Heart left ventricle (tissue), 13 donors: ENCODE measurements at regions not wholly inside any gene's neighbourhood (a gene's known extent, or its start where the extent isn't known, plus 50 kb on each side); places are given as distances from the start of the nearest gene placed in this dataset.

Experiments used
- POLR2A ChIP-seq, 2 donors: fragments of 450-650 bp; IDR thresholded peaks; one replicate each; pipeline ENCODE4 v1.6.1; 2017; ENCODE audit warnings: antibody characterized with exemption in 2 of 2, mild to moderate bottlenecking in 2 of 2, moderate library complexity in 2 of 2
- TF ChIP-seq, protein P1 (sequence below), 12 donors: fragments of 200-600 bp; sonication (generic) in 4 of 12; IDR thresholded peaks; one replicate each; pipeline versions ENCODE4 v1.5.0 to v1.8.0; 2018 to 2022; ENCODE audit warnings: antibody characterized with exemption in 12 of 12, mild to moderate bottlenecking in 5 of 12
- donor health status: ischemic (EF 13 %, LVEDD 7.1; RV severe dilation, severe dysfunction).
- donor health status: DM: no; HTN: yes; CAD: no.
- donor health status: DM: no; HTN: no; CAD: no.
- donor health status: ischemic (EF 25% LVEDD 6.9; RV normal size, moderate dysfunction).
- donor health status: ischemic (EF 25% LVEDD 5.7; RV mildly dilated, moderate dysfunction).
- donor health status: ischemic (EF 35%, LVEDD 5.7; RV mildly dilated, moderate dysfunction).
- donor health status: nonischemic (EF 11% LVEDD 7.7; RV severe dilation, severe dysfunction).
- donor health status: DM: yes; HTN: yes; CAD: no.
- donor health status: PGD.
- donor health status: ischemic (EF 29% LVEDD 5.4; RV normal size, mild dysfunction).
- donor health status: nonischemic (EF 23%, LVEDD 6.1; RV moderate dilation, normal function).

DNA sequence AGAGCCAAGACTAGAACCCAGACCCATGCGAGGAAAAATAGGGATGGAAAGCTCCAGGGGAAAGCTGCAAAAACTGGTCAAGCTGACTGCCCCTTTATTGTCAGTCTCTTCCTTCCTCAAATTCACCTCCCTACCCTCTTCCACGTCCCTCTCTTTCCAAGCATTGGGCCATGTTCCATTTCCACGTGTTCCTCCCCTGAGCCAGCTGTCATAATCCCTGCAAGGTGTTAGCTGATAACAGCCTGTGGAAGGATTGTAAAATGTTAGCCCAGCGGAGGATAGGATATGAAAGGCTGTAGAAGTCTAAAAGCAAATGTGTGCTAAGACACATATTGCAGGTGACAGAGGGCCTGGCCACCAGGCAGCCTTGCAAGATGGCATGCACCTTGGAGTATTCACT, 88.0 kb upstream of the MAX start:
- TF ChIP-seq, protein P1, sequence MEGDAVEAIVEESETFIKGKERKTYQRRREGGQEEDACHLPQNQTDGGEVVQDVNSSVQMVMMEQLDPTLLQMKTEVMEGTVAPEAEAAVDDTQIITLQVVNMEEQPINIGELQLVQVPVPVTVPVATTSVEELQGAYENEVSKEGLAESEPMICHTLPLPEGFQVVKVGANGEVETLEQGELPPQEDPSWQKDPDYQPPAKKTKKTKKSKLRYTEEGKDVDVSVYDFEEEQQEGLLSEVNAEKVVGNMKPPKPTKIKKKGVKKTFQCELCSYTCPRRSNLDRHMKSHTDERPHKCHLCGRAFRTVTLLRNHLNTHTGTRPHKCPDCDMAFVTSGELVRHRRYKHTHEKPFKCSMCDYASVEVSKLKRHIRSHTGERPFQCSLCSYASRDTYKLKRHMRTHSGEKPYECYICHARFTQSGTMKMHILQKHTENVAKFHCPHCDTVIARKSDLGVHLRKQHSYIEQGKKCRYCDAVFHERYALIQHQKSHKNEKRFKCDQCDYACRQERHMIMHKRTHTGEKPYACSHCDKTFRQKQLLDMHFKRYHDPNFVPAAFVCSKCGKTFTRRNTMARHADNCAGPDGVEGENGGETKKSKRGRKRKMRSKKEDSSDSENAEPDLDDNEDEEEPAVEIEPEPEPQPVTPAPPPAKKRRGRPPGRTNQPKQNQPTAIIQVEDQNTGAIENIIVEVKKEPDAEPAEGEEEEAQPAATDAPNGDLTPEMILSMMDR (IDR thresholded peaks at IDR 0.05), result no peak
- TF ChIP-seq POLR2A (IDR thresholded peaks at IDR 0.05), result no peak
